Eye (tissue), 1 donor: ENCODE measurements at regions not wholly inside any gene's neighbourhood (a gene's known extent, or its start where the extent isn't known, plus 50 kb on each side); places are given as distances from the start of the nearest gene placed in this dataset.
A peak's percentile ranks its signal among the peaks of the same experiment; 100 is the strongest.

ENCODE experiments used
- DNase-seq: peaks from one replicate; pipeline ENCODE4 v3.0.0-alpha.2; 2015

DNA sequence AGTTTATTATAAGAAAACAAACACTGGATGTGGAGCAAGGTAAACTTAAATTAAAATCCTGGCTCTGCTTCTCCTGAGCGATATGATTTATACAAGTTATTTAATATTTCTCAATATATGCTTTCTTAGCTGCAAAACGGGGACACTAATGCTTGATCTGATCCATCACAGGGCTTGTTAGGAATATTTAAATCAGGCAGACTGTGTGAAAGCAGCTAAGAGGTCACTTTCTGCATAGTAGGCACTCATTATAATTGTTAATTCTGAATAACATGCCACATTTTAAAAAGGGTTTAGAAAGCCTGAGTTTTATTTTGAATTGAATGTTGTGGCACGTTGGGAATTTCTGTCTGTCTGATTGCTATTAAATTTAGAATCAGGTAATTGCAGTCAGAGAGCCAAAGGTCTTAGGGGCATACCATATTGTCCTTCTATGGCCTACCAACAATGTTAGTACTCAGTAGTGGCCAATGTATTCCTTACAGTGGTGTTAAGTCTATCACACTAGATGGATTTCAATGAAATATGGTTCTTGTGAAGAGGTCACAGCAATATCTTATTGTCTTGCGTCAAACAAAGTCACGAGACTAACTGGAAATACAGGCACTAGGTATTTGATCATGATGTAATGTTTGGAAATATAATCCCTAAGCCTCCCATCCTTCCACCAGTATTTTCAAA is 890.0 kb upstream of the CDH8 start:
- no peak for DNase-seq

DNA sequence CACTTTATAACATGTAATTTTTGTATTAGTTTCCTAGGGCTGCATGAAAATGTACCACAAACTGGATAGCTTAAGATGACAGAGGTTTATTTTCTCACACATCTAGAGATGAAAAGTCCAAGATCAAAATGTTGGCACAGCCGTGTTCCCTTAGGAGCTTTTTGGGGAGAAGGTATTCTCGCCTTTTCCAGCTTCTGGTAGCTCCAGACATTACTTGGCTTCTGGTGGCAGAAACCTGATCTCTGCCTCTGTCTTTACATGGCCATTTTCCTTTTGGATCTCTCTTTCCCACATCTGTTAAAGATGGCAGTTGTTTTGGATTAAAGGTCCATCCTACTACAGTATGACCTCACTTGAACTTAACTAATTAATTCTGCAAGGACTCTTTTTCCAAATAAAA is 885.7 kb upstream of the CDH8 start:
- peak; percentile 6 for DNase-seq

DNA sequence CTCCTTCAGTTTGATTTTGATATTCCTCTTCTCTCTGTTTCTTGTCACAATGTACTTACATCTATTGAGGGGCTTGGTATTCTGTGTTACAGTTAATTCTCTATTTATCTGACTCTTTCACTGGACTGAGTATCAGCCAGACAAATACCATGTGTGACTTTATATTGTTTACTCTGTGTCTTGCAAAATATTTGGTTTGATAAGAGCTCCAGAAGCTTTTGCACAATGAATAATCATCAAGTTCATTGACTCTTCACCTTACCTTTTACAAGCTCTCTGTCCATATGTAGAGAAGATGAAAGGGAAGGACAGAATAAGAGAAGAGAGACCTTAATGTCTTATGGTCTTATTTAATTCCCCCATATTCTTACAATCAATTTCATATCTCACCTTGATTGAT is 877.7 kb upstream of the CDH8 start:
- no peak for DNase-seq

DNA sequence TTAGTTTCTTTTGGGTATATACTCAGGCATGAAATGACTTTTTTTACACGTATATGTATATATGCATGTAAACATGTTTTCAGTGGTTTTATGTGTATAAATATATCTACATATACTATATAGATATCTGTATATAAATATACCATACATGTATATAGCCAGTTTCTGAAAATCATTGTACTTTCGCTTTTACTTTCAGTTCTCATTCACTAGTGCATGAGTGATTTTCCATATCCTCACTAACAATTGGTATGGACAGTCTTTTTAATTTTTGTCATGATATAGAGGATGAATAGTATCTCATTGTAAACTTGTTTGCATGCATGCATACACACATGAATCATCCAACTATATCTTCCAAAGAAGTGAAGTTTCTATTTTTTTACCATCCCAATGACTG is 877.1 kb upstream of the CDH8 start:
- DNase-seq: no peak

DNA sequence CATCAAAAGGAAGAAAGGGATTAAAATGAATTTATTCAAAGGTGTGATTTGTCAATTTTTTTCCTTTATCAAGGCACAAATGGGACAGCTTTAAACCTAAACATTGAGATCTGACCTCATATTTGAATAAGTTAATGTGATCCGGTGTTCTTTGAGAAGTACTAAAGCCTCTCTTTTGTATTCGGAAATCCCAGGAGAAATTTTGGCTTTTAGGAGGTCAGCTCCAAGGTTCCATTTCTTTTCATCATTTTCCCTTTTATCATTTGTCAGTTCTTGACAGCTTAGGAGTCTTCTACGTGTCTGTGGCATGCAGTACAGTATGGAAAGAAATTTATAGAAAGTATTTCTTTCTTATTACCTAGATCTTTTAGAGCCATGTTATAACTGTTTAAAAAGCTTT is 873.4 kb upstream of the CDH8 start:
- no peak for DNase-seq

DNA sequence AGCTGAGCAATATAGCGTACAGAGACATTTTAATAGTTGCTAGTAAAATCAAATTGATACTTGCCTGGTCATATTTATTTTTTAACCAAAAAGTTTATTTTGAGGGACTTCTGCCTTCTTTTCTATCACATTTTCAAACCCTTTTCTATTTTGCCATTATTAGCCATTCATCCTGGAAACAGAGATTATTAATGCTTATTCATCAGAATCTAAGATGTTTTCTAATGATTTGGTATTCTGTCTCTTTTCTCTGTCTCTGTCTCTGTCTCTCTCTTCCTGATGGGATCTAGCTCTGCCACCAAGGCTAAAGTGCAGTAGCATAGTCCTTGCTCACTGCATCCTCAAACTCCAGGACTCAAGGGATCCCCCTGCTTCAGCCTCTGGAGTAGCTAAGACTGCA is 871.3 kb upstream of the CDH8 start:
- DNase-seq: no peak

DNA sequence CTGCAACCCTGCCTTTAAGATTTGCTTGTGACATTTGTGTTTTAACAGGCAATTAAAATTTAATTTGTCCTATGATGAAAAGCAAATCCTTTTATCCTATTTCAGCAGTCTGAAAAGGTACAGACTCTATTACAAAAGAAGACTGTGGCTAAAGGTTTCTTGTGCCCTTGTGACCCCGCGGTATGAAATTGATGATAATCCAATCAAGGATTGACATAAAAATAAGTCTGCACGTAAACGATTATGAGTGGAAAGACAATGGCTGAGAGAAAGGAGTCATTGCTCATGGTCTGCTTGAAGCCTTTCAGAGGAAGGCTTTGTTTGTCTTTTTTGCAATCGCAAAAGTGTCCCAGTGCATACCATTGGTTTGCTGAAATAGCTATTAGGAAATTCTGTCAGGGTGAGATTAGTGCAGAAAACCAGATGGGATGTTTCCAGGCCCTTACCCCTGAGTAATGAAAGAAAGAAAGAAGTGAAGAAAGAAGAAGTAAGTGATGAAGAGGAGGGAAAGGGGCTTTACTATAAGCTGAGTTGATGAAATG is 867.8 kb upstream of the CDH8 start:
- DNase-seq: peak; percentile 19

DNA sequence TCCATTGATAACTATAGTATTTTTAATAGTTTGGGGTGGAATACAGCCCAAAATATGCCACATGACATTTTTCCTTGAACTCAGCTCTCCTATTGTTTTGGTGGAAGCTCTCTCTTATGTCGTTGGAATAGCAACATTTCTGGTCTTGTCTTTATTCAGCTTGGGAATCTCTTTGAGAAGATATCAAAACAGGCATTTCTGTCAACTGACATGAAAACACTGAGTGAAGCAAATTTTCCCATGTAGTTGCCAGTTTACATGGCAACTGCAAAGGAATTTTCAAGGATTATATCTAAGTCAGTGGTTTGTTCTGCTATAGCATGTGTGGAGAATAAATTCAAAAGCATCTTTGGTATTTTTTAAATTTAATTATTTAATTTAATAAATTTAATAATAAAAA is 863.5 kb upstream of the CDH8 start:
- DNase-seq: no peak

DNA sequence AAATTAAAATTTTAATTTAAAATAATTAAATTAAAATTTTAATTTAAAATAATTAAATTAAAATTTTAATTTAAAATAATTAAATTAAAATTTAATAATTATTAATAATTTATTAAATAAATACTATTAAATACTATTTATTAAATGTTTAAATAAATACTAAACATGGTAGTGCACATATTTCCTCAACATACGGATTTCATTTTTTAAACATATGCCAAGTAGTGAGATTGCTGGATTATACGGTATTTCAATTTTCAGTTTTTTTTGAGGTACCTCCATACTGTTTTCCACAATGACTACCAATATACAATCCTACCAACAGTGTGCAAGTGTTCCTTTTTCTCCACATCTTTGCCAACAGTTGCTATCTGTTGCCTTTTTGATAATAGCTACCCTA is 852.9 kb upstream of the CDH8 start:
- peak; percentile 29 for DNase-seq

DNA sequence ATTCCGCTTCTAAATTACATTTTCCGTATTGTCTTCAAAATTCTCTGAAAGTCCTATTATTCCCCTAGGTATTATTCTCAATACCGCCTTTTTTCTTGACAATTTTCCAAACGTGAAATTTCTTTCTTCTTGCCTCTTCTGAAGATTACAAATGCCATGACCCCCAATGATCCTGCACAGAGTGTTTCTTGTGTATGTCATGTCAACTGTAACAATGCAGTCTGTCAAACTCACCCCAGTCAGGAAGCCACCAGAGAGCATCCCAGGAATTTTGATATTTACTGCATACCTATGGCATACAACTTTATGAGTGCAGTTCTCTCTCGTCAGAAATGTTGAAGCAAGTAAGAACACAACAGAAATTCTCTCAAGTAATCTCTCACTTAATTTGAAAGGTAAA is 847.3 kb upstream of the CDH8 start:
- DNase-seq: peak; percentile 30

DNA sequence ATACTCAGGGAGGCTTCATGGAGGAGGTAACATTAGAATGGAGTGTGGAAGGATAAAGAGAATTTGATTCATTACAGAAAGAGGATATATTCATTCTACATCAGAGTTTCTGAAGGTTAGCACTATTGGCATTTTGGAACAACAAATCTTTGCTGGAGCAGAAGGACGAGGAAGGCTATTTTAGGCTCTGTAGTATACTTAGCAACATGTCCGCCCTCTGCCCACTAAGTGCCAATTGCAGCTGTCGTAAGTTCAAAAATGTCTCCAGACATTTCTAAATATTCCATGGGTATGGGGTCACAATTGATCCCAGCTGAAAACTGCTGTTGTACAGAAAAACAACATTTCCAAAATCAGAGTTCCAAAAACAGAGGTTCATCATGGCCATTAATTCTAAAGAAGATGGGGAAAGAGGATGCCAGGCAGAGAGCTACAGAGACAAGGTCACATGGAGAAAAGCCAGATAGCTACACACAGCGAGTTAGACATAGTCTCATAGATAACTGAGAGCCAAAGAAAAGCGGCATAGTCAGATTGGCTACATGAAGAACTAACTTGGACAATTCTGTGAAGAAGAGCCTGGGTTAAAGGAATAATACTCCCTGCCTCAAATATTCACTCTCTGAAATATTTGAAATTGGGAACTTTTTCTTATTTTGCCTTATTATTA is 846.4 kb upstream of the CDH8 start:
- DNase-seq: no peak

DNA sequence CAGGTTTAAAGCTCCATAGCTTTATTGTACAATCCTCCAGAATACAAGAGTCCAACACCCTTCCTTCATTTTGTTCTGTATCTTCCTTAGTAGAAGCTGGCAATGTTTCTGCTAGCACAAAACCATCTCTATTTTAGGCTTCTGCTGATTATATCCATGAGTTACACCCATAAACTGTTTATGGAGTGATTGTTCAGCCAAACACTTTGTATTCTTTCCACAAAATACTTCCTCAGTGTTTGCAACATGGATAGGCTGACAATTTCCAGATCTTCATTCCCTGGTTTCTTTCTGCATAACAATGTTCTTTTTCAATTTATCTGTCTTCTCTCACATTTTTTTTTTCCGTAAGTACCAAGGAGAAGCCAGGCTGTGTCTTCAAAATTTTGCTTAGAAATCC is 839.9 kb upstream of the CDH8 start:
- no peak for DNase-seq

DNA sequence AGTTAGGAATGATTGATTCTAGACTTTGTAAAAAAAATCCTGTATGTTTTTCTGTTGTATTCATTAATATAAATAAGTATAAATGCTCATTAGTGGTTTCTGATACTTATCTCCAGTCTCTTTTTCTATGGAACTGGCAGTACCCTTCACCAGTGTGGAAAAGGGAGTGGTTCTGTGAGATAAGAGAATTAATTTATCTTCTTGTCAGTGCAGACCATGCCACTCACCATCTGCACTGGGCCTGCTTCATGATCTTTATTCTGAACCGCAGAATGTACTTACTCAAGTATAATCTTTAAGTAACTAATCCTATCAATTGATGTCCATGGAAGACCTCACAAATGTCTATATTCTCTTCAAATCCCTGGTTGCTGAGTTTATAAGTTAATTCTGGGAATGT is 836.1 kb upstream of the CDH8 start:
- DNase-seq: no peak

DNA sequence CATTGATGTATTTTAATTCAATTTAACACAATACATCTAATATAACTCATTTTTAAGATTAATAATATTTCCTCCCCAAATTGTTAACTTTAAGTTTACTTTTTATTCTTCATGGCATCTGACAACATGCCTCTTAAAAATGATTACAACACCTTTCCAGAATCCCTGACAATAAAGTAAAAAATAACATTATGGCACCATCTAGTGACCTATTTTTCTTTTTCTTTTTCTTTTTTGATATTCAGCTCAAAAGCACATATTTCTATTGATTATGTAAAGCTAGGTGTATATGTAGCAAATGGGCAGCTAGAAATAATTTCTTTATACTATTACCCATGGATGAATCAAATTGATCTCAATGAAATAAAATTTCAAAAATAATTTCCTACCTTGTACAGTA is 834.3 kb upstream of the CDH8 start:
- DNase-seq: no peak

DNA sequence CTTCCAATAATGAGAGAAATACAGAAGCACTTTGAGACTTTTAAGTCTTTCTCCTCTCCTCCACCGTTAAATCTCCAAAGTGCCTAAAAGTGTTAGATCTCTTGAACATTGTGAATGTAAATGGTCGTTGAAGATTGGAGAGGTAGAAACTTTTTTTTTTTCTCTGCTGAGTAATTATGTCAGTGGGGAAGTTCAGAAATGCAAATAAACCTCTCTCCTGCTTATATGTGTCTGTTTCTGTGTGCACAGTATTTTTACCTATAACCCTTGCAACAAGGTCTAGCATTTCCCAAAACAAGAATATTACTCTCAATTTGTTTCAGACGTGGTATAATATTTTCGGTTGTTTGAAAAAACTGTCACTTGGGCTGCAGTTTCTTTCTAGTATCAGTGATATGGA is 833.6 kb upstream of the CDH8 start:
- no peak for DNase-seq

DNA sequence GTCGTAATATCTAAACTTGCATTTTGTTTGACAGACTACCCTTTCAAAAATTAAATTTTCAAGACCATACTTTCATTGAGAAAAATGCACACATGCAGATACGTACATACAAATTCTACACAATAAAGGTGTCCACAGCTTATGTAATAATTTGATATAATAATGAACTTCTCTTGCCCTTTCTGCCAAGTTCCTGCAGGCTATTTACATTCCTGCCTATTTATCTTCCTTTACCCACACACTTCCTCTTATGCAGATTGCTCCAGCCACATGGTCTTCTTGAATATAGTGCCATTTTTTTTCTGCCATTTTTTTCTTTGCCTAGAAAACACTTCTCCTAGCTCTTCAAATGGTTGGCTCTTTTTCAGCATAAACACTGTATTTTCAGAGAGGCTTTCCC is 826.9 kb upstream of the CDH8 start:
- DNase-seq: no peak

DNA sequence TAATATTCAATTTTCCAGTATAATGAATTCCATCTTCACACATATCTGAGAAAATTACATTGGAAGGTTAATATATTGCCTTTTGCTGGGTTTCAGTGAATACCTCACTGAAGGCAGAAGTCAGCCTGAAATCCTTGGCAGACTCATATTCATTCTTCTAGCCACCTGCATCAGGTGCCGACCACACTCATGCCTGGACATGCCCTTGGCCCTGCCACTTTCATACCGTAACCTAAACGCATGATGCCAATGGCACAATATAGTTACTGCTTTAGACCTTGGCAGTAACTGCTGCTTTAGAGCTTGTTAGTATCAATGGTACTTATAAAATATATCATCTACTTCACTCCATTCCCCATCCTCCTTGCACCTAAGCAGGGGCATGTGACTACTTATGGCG is 817.6 kb upstream of the CDH8 start:
- no peak for DNase-seq

DNA sequence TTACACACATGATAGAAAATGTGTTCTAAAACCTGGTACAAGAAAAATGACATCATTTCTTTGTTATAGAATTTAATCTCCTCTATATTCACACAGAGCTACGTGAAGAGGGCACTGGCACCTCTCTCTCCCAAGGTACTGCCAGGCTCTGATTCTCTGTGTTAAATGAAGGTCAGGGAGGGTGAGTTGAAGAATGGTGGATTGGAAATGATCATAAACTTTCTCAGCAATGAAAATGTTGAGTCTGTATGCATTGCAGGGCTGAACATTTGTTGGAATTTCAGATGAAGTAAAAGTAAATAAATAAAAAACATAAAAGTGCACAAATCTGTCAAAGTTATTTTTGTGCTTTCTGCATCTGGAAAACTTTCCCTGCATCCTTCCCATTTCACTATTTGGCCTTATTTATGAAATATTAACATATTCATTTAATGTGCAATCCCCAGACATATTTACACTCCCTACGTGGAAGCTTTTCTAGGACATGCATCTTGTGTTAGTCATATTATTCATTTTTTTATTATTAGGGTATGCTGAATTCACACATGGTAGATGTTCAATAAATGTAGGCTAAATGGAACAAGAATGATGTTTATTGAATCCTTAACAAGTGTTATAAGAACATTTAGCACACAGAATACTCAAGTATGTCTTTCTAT is 810.3 kb upstream of the CDH8 start:
- DNase-seq: no peak

DNA sequence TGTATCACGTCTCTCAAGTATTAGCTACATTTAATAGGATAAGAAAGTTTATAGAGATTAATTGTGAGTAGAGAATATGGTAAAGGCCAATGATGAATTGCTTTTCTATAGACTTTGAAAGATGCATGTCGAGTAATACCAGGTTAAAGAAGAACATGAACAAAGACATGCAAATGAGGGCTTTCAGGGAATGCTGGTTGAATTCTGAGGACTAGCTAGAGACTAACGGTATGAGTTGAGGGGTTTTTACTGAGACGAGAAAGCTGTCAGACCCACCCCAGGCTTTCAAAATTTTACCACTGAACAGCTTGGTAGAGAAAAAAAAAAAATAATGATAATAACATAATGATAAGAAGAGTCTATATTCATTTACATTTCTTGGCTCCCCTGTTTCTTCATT is 796.0 kb upstream of the CDH8 start:
- DNase-seq: no peak

DNA sequence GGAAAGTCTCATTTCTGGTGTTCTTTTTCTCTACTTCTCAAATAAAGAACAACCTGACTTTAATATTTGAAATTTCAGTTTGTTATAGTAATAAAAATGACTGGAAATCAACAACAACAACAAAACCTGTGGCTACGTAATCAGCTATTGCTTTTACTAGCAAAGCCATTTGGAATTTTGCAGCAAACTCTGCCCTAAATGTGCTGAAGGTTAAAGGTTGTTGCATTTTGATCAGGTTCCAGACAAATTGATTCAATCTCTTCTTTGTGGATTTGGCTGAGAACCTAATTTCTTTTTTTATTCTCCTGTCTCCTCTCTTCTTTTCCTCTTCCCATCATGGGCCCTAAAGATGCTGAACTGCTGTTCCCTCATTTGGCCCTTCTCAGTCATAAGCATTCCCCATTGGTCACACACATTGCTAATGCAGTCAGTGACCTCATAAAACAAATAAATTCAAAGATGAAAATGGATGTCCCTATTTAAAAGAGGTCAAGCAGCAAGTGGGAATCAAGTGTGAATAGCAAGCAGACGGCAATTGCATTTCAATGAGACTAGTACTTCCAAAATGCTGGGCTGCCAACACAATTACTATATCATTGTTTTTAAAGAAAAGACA is 795.1 kb upstream of the CDH8 start:
- no peak for DNase-seq

DNA sequence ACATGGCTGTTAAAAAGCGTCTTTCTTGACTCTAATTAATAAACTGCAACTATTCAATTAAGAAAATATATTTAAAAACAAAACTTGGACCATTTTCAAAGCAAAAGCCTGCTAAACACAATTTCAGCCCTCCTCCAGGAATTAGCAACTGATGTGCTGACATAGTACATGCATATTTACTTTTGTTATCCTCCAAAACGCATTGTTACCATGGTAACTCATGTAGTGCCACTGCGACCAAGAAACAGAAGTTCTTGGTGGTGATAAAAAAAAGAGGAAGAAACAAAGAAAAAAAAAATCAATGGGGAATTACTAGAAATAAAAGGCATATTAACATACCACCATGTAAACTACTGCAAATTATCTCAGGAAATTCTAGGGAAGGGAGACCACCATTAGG is 793.4 kb upstream of the CDH8 start:
- DNase-seq: no peak

DNA sequence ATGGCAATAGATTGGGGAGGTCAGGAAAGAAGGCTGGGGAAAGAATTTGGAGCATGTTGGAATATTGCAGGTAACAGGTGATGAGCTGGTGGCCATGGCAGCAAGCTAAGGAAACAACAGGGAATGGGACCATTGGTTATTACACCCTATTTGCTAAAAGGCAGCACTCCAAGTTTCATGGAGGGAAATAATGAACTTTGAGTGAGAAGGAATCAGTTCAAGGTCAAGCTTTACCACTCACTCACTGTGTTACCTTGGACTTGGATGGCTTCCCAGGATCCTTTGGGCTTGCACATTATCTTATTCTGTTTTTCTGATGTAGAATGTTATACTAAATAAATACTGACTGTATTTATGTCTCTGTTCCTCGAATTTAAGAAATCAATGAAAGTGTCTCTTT is 792.8 kb upstream of the CDH8 start:
- DNase-seq: no peak

DNA sequence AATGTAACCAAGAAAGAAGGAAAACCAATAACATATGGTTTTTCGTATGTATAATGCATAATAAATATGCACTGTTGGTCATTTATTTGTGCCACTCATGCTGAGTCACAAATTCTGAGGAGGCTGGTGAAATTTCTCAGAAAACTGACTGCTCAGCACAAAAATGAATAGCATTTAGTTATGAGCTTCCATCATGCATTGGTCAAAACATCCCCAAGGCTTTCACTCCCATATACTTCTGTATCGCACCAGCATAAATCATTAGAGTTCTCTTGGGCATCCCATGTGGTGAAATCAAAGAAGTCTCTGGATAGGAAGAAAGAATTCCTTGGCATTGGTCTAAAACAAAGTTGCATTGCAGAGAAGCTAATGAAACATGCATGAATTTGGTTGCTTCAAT is 785.6 kb upstream of the CDH8 start:
- no peak for DNase-seq

DNA sequence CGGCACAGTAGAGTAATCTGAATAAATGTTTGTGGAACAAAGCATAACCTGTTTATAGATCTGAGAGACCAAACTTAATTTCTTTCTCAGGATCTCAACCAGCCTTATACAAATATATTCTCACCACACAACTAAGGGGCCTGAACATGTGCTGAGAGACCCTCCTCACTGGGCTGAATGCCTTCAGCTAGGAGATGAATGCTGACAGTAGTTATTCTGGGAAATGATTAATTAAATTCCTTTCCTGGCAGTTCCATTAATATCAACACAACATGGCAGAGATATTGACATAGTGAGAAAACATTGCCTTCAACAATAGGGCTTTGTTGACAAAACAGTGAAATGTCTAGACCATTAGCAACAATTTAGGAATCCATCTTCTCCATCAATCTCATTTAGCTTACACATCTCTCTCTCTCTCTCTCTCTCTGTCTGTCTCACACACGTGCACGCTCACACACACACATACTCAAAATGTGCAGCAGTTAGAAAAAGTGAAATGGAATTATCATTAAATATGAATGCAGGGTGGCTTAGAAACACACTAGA is 780.8 kb upstream of the CDH8 start:
- DNase-seq: peak; percentile 26
